ENCODE measurements at regions not wholly inside any gene's neighbourhood (a gene's known extent, or its start where the extent isn't known, plus 50 kb on each side); places are given as distances from the start of the nearest gene placed in this dataset.

- H3K79me2 ChIP-seq (ENCODE audit: control insufficient read depth, insufficient read depth, low read length), result no peaks in the 10 kb centered on the region
- H3K27me3 ChIP-seq (ENCODE audit: control insufficient read depth in 2 of 2, insufficient read depth in 2 of 2, low read length in 2 of 2), result no peaks in the 10 kb centered on the region
- BruUV-seq (replicated peaks), result no TSS peak
- ChIA-PET POLR2A (no interaction called here), CTCF (no interaction called here)
- no peak overlapping the region for H3K27ac ChIP-seq (ENCODE audit: insufficient read depth, low read depth, low read length)
- H3K4me1 ChIP-seq (ENCODE audit: control insufficient read depth, extremely low read depth, insufficient read depth, low read length), result no peaks in the 10 kb centered on the region
- no peak overlapping the region for H3K9ac ChIP-seq (replicated peaks; ENCODE audit: extremely low read depth, insufficient read depth, low read length)
- no peak overlapping the region for H2AFZ ChIP-seq (ENCODE audit: low read depth, low read length)
- no peak for TF ChIP-seq GATA2 (IDR thresholded peaks at IDR 0.05; ENCODE audit: insufficient read depth, insufficient read length, low read depth, low read length)
- no peak for TF ChIP-seq POLR2A (IDR thresholded peaks at IDR 0.05; ENCODE audit: low read depth, low read length)
- TF ChIP-seq CTCF (IDR thresholded peaks at IDR 0.05; ENCODE audit: extremely low read depth in 1 of 2, insufficient read depth in 1 of 2, low read depth in 1 of 2, low read length in 2 of 2), result no peak
- no peak for TF ChIP-seq POLR2AphosphoS5 (IDR thresholded peaks at IDR 0.05; ENCODE audit: insufficient read depth, low read depth, low read length)
- TF ChIP-seq MAX (IDR thresholded peaks at IDR 0.05; ENCODE audit: insufficient read depth, insufficient read length), result no peak
- TF ChIP-seq JUN (IDR thresholded peaks at IDR 0.05; ENCODE audit: borderline replicate concordance, insufficient read depth, insufficient read length, low read depth), result no peak
- TF ChIP-seq FOS (IDR thresholded peaks at IDR 0.05; ENCODE audit: borderline replicate concordance, insufficient read depth, low read length), result no peak
- TF ChIP-seq EZH2 (IDR thresholded peaks at IDR 0.05; ENCODE audit: borderline replicate concordance, low read depth, low read length, severe bottlenecking), result no peak
- no peak for TF ChIP-seq MYC (IDR thresholded peaks at IDR 0.05; ENCODE audit: low read depth, low read length)
- no peak overlapping the region for H3K4me2 ChIP-seq (ENCODE audit: insufficient read depth, low read length)
- intact Hi-C loops (cut with micrococcal nuclease) (no loop called here), dilution Hi-C loops (cut with MboI; ENCODE audit: extremely low pct_ligation_motif_present, low sequenced_read_pairs) (no loop called here)
- FAIRE-seq, result no peak
- no peak for DNase-seq (ENCODE audit: low read depth, low spot score)
- H3K36me3 ChIP-seq (ENCODE audit: control insufficient read depth in 2 of 2, extremely low read depth in 1 of 2, insufficient read depth in 2 of 2, low read length in 2 of 2), result no peaks in the 10 kb centered on the region
- H3K9me1 ChIP-seq (replicated peaks; ENCODE audit: control insufficient read depth, extremely low read depth, insufficient read depth, low read length), result no peaks in the 10 kb centered on the region
- no peaks in the 10 kb centered on the region for H4K20me1 ChIP-seq (replicated peaks; ENCODE audit: control insufficient read depth, extremely low read depth, insufficient read depth, low read length)
- no peak overlapping the region for H3K4me3 ChIP-seq (replicated peaks in 1 of 3; ENCODE audit: insufficient read depth in 1 of 3, low read depth in 1 of 3, low read length in 3 of 3)
- peaks cover 3% of the 10 kb centered on the region for H3K9me3 ChIP-seq (replicated peaks; ENCODE audit: control insufficient read depth, insufficient read depth, low read length)
Measured at GRCh38 chr13:82407321-82407720, 1475.0 kb downstream of the SLITRK1 start.

Measured in endothelial cell of umbilical vein (primary cell).